ENCODE measurements at regions not wholly inside any gene's neighbourhood (a gene's known extent, or its start where the extent isn't known, plus 50 kb on each side); places are given as distances from the start of the nearest gene placed in this dataset.

GRCh38 chr7:20561466-20561865 lies 54.0 kb upstream of the ABCB5 start:
- no peak overlapping the region for H2AFZ ChIP-seq
- peaks cover 7% of the 10 kb centered on the region; the same call in 1 of the 2 replicates for H3K4me1 ChIP-seq (ENCODE audit: insufficient read depth)
- Mint-ChIP-seq H3K27me3 (ENCODE audit: insufficient read depth, low read depth, poor library complexity) (no peaks in the 10 kb centered on the region), H3K9me3 (no peaks in the 10 kb centered on the region), H3K36me3 (ENCODE audit: low read depth) (no peaks in the 10 kb centered on the region), H3K4me3 (no peak overlapping the region), H3K27ac (no peak overlapping the region), H3K4me1 (peaks cover 6% of the 10 kb centered on the region)
- H3K27me3 ChIP-seq (ENCODE audit: insufficient read depth) = no peaks in the 10 kb centered on the region
- no peak overlapping the region for H3K4me2 ChIP-seq
- no peak for DNase-seq (ENCODE audit: low spot score)
- H3K27ac ChIP-seq (ENCODE audit: low read depth) = no peak overlapping the region
- no peak overlapping the region for H3K4me3 ChIP-seq
- H3K36me3 ChIP-seq (ENCODE audit: insufficient read depth) = no peaks in the 10 kb centered on the region
- no peaks in the 10 kb centered on the region for H4K20me1 ChIP-seq (replicated peaks; ENCODE audit: insufficient read depth)
- TF ChIP-seq EZH2phosphoT487 (IDR thresholded peaks at IDR 0.05; ENCODE audit: unreplicated experiment) (no peak), CREB1 (CRISPR knock-in tag; IDR thresholded peaks at IDR 0.05; ENCODE audit: low read depth) (no peak), EZH2 (IDR thresholded peaks at IDR 0.05; ENCODE audit: low read depth, unreplicated experiment) (no peak), REST (IDR thresholded peaks at IDR 0.05; ENCODE audit: unreplicated experiment) (no peak), ZNF114 (CRISPR knock-in tag; IDR thresholded peaks at IDR 0.05) (no peak), STAT1 (IDR thresholded peaks at IDR 0.05; ENCODE audit: unreplicated experiment) (no peak), ZNF331 (CRISPR knock-in tag; IDR thresholded peaks at IDR 0.05; ENCODE audit: low read depth) (no peak), POLR2AphosphoS5 (IDR thresholded peaks at IDR 0.05; ENCODE audit: low read depth) (no peak), JUNB (IDR thresholded peaks at IDR 0.05; ENCODE audit: unreplicated experiment) (no peak), NANOG (IDR thresholded peaks at IDR 0.05; ENCODE audit: borderline replicate concordance) (no peak)
- TF ChIP-seq, protein P1, sequence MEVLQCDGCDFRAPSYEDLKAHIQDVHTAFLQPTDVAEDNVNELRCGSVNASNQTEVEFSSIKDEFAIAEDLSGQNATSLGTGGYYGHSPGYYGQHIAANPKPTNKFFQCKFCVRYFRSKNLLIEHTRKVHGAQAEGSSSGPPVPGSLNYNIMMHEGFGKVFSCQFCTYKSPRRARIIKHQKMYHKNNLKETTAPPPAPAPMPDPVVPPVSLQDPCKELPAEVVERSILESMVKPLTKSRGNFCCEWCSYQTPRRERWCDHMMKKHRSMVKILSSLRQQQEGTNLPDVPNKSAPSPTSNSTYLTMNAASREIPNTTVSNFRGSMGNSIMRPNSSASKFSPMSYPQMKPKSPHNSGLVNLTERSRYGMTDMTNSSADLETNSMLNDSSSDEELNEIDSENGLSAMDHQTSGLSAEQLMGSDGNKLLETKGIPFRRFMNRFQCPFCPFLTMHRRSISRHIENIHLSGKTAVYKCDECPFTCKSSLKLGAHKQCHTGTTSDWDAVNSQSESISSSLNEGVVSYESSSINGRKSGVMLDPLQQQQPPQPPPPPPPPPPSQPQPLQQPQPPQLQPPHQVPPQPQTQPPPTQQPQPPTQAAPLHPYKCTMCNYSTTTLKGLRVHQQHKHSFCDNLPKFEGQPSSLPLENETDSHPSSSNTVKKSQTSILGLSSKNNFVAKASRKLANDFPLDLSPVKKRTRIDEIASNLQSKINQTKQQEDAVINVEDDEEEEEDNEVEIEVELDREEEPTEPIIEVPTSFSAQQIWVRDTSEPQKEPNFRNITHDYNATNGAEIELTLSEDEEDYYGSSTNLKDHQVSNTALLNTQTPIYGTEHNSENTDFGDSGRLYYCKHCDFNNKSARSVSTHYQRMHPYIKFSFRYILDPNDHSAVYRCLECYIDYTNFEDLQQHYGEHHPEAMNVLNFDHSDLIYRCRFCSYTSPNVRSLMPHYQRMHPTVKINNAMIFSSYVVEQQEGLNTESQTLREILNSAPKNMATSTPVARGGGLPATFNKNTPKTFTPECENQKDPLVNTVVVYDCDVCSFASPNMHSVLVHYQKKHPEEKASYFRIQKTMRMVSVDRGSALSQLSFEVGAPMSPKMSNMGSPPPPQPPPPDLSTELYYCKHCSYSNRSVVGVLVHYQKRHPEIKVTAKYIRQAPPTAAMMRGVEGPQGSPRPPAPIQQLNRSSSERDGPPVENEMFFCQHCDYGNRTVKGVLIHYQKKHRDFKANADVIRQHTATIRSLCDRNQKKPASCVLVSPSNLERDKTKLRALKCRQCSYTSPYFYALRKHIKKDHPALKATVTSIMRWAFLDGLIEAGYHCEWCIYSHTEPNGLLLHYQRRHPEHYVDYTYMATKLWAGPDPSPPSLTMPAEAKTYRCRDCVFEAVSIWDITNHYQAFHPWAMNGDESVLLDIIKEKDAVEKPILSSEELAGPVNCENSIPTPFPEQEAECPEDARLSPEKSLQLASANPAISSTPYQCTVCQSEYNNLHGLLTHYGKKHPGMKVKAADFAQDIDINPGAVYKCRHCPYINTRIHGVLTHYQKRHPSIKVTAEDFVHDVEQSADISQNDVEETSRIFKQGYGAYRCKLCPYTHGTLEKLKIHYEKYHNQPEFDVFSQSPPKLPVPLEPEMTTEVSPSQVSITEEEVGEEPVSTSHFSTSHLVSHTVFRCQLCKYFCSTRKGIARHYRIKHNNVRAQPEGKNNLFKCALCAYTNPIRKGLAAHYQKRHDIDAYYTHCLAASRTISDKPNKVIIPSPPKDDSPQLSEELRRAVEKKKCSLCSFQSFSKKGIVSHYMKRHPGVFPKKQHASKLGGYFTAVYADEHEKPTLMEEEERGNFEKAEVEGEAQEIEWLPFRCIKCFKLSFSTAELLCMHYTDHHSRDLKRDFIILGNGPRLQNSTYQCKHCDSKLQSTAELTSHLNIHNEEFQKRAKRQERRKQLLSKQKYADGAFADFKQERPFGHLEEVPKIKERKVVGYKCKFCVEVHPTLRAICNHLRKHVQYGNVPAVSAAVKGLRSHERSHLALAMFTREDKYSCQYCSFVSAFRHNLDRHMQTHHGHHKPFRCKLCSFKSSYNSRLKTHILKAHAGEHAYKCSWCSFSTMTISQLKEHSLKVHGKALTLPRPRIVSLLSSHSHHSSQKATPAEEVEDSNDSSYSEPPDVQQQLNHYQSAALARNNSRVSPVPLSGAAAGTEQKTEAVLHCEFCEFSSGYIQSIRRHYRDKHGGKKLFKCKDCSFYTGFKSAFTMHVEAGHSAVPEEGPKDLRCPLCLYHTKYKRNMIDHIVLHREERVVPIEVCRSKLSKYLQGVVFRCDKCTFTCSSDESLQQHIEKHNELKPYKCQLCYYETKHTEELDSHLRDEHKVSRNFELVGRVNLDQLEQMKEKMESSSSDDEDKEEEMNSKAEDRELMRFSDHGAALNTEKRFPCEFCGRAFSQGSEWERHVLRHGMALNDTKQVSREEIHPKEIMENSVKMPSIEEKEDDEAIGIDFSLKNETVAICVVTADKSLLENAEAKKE (CRISPR knock-in tag; IDR thresholded peaks at IDR 0.05) = no peak
- TF ChIP-seq, protein P2, sequence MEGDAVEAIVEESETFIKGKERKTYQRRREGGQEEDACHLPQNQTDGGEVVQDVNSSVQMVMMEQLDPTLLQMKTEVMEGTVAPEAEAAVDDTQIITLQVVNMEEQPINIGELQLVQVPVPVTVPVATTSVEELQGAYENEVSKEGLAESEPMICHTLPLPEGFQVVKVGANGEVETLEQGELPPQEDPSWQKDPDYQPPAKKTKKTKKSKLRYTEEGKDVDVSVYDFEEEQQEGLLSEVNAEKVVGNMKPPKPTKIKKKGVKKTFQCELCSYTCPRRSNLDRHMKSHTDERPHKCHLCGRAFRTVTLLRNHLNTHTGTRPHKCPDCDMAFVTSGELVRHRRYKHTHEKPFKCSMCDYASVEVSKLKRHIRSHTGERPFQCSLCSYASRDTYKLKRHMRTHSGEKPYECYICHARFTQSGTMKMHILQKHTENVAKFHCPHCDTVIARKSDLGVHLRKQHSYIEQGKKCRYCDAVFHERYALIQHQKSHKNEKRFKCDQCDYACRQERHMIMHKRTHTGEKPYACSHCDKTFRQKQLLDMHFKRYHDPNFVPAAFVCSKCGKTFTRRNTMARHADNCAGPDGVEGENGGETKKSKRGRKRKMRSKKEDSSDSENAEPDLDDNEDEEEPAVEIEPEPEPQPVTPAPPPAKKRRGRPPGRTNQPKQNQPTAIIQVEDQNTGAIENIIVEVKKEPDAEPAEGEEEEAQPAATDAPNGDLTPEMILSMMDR (conservative IDR thresholded peaks at IDR 0.05; ENCODE audit: low read depth in 2 of 2) = no peak
- TF ChIP-seq, protein P3, sequence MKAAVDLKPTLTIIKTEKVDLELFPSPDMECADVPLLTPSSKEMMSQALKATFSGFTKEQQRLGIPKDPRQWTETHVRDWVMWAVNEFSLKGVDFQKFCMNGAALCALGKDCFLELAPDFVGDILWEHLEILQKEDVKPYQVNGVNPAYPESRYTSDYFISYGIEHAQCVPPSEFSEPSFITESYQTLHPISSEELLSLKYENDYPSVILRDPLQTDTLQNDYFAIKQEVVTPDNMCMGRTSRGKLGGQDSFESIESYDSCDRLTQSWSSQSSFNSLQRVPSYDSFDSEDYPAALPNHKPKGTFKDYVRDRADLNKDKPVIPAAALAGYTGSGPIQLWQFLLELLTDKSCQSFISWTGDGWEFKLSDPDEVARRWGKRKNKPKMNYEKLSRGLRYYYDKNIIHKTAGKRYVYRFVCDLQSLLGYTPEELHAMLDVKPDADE (IDR thresholded peaks at IDR 0.05) = no peak
- no peak for ATAC-seq
- no peaks in the 10 kb centered on the region for H3K79me2 ChIP-seq (replicated peaks; ENCODE audit: insufficient read depth)
- no peaks in the 10 kb centered on the region for H3F3A ChIP-seq (replicated peaks; ENCODE audit: low read depth)
- no peaks in the 10 kb centered on the region for H3K9me2 ChIP-seq (ENCODE audit: insufficient read depth)
